ENCODE measurements at regions not wholly inside any gene's neighbourhood (a gene's known extent, or its start where the extent isn't known, plus 50 kb on each side); places are given as distances from the start of the nearest gene placed in this dataset.
"Not testable (repeated sequence)": the region's sequence is repeated elsewhere in the genome, so short reads cannot be mapped to it uniquely, and the experiment has no call there.

- no peak overlapping the region for H3K27ac ChIP-seq (ENCODE audit: low read depth, low read length)
These were observed 1306.6 kb downstream of the XPNPEP1 start for GRCh38 chr10:108616559-108617285.

GRCh38 chr10:108615576-108616320 lies 1307.6 kb downstream of the XPNPEP1 start:
- no peaks in the 10 kb centered on the region for H3K9me3 ChIP-seq (ENCODE audit: control insufficient read depth, insufficient read depth, low read length)
- no peaks in the 10 kb centered on the region for H3K27me3 ChIP-seq (ENCODE audit: control insufficient read depth, insufficient read depth, low read length)
- H3K9ac ChIP-seq (ENCODE audit: low read depth, low read length), result no peak overlapping the region
- H3K4me3 ChIP-seq (ENCODE audit: low read depth, low read length), result no peak overlapping the region
- H3K4me1 ChIP-seq (ENCODE audit: control insufficient read depth, insufficient read depth, low read length), result no peaks in the 10 kb centered on the region
- H3K36me3 ChIP-seq (ENCODE audit: control insufficient read depth, insufficient read depth, low read length), result no peaks in the 10 kb centered on the region
- H3K27ac ChIP-seq (ENCODE audit: low read depth, low read length), result no peak overlapping the region

More at GRCh38 chr10:108616559-108617285, 1306.6 kb downstream of the XPNPEP1 start:
- no peak overlapping the region for H3K4me3 ChIP-seq (ENCODE audit: low read depth, low read length)
- no peaks in the 10 kb centered on the region for H3K4me1 ChIP-seq (ENCODE audit: control insufficient read depth, insufficient read depth, low read length)
- no peak overlapping the region for H3K9ac ChIP-seq (ENCODE audit: low read depth, low read length)
- H3K27me3 ChIP-seq (ENCODE audit: control insufficient read depth, insufficient read depth, low read length), result no peaks in the 10 kb centered on the region
- H3K9me3 ChIP-seq (ENCODE audit: control insufficient read depth, insufficient read depth, low read length), result no peaks in the 10 kb centered on the region
- H3K36me3 ChIP-seq (ENCODE audit: control insufficient read depth, insufficient read depth, low read length), result no peaks in the 10 kb centered on the region

DNA sequence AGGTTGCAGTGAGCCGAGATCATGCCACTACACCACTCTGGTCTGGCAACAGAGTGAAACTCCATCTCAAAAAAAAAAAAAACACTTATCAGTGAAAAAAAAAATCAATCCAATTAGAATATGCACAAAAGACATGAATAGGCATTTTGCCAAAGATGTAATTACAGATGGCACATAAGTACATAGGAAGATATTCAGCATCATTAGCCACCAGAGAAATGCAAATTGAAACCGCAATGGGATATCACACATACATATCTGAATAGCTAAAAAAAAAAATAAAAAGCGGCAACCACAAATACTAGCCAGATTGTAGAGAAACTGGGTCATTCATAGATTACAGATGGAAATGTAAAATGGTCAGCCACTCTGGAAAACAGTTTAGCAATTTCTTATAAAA lies 1310.8 kb downstream of the XPNPEP1 start:
- no peaks in the 10 kb centered on the region for H3K27me3 ChIP-seq (ENCODE audit: control insufficient read depth, insufficient read depth, low read length)
- H3K27ac ChIP-seq (ENCODE audit: low read depth, low read length), result no peak overlapping the region
- H3K4me1 ChIP-seq (ENCODE audit: control insufficient read depth, insufficient read depth, low read length), result no peaks in the 10 kb centered on the region
- H3K36me3 ChIP-seq (ENCODE audit: control insufficient read depth, insufficient read depth, low read length), result no peaks in the 10 kb centered on the region
- H3K4me3 ChIP-seq (ENCODE audit: low read depth, low read length), result no peak overlapping the region
- H3K9me3 ChIP-seq (ENCODE audit: control insufficient read depth, insufficient read depth, low read length), result no peaks in the 10 kb centered on the region
- no peak overlapping the region for H3K9ac ChIP-seq (ENCODE audit: low read depth, low read length)

GRCh38 chr10:108608860-108609259 lies 1314.5 kb downstream of the XPNPEP1 start:
- Histone ChIP-seq H3K9me3 (ENCODE audit: control insufficient read depth, insufficient read depth, low read length) (no peaks in the 10 kb centered on the region), H3K27me3 (ENCODE audit: control insufficient read depth, insufficient read depth, low read length) (no peaks in the 10 kb centered on the region), H3K4me1 (ENCODE audit: control insufficient read depth, insufficient read depth, low read length) (no peaks in the 10 kb centered on the region), H3K4me3 (ENCODE audit: low read depth, low read length) (no peak overlapping the region), H3K27ac (ENCODE audit: low read depth, low read length) (no peak overlapping the region), H3K36me3 (ENCODE audit: control insufficient read depth, insufficient read depth, low read length) (no peaks in the 10 kb centered on the region), H3K9ac (ENCODE audit: low read depth, low read length) (no peak overlapping the region)

GRCh38 chr10:108601851-108602250 lies 1321.5 kb downstream of the XPNPEP1 start:
- Histone ChIP-seq H3K36me3 (ENCODE audit: control insufficient read depth, insufficient read depth, low read length) (no peaks in the 10 kb centered on the region), H3K4me3 (ENCODE audit: low read depth, low read length) (no peak overlapping the region), H3K9ac (ENCODE audit: low read depth, low read length) (no peak overlapping the region), H3K27ac (ENCODE audit: low read depth, low read length) (no peak overlapping the region), H3K27me3 (ENCODE audit: control insufficient read depth, insufficient read depth, low read length) (peaks cover 54% of the 10 kb centered on the region), H3K4me1 (ENCODE audit: control insufficient read depth, insufficient read depth, low read length) (peaks cover 21% of the 10 kb centered on the region), H3K9me3 (ENCODE audit: control insufficient read depth, insufficient read depth, low read length) (no peaks in the 10 kb centered on the region)

- H3K4me3 ChIP-seq (ENCODE audit: low read depth, low read length); H3K27ac ChIP-seq (ENCODE audit: low read depth, low read length); H3K9ac ChIP-seq (ENCODE audit: low read depth, low read length); H3K9me3 ChIP-seq (ENCODE audit: control insufficient read depth, insufficient read depth, low read length); H3K36me3 ChIP-seq (ENCODE audit: control insufficient read depth, insufficient read depth, low read length): not testable (repeated sequence)
- Histone ChIP-seq H3K4me1 (ENCODE audit: control insufficient read depth, insufficient read depth, low read length) (peaks cover 21% of the 10 kb centered on the region), H3K27me3 (ENCODE audit: control insufficient read depth, insufficient read depth, low read length) (peaks cover 67% of the 10 kb centered on the region)
These were observed 1322.8 kb downstream of the XPNPEP1 start for GRCh38 chr10:108600511-108600910.

GRCh38 chr10:108599317-108599716 lies 1324.0 kb downstream of the XPNPEP1 start:
- not testable (repeated sequence) for H3K9me3 ChIP-seq (ENCODE audit: control insufficient read depth, insufficient read depth, low read length); H3K36me3 ChIP-seq (ENCODE audit: control insufficient read depth, insufficient read depth, low read length); H3K9ac ChIP-seq (ENCODE audit: low read depth, low read length); H3K27ac ChIP-seq (ENCODE audit: low read depth, low read length); H3K4me3 ChIP-seq (ENCODE audit: low read depth, low read length)
- H3K27me3 ChIP-seq (ENCODE audit: control insufficient read depth, insufficient read depth, low read length), result peaks cover 79% of the 10 kb centered on the region
- peaks cover 21% of the 10 kb centered on the region for H3K4me1 ChIP-seq (ENCODE audit: control insufficient read depth, insufficient read depth, low read length)

- H3K27ac ChIP-seq (ENCODE audit: low read depth, low read length), result peak overlapping the region; percentile 50
- no peaks in the 10 kb centered on the region for H3K9me3 ChIP-seq (ENCODE audit: control insufficient read depth, insufficient read depth, low read length)
- H3K27me3 ChIP-seq (ENCODE audit: control insufficient read depth, insufficient read depth, low read length), result peaks cover 82% of the 10 kb centered on the region
- H3K36me3 ChIP-seq (ENCODE audit: control insufficient read depth, insufficient read depth, low read length), result no peaks in the 10 kb centered on the region
- peak overlapping the region; percentile 18; the same call in 1 of the 2 replicates for H3K4me3 ChIP-seq (ENCODE audit: low read depth, low read length)
- peaks cover 21% of the 10 kb centered on the region for H3K4me1 ChIP-seq (ENCODE audit: control insufficient read depth, insufficient read depth, low read length)
- no peak overlapping the region for H3K9ac ChIP-seq (ENCODE audit: low read depth, low read length)
These were observed 1324.5 kb downstream of the XPNPEP1 start for GRCh38 chr10:108598831-108599230.

DNA sequence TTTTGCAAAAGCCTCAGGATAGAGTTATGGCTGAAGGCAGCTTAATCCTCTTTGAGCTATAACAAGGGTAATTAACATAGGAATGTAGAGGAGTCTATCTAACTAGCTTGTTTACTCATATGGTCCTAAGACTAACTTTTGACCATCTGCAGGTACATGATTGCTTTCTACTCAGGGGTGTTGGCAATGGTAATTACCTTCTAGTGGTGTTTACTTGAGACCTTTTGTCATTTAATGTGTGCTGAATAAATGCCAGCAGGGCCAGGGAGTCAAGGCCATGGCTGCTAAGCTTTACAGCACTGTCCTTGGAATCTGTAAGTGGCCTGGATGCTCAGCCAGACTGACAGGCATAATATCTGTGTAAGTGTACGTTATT lies 1325.0 kb downstream of the XPNPEP1 start:
- Histone ChIP-seq H3K27ac (ENCODE audit: low read depth, low read length) (peak overlapping the region; percentile 50), H3K9me3 (ENCODE audit: control insufficient read depth, insufficient read depth, low read length) (no peaks in the 10 kb centered on the region), H3K36me3 (ENCODE audit: control insufficient read depth, insufficient read depth, low read length) (no peaks in the 10 kb centered on the region), H3K4me3 (ENCODE audit: low read depth, low read length) (peak overlapping the region; percentile 18; the same call in 1 of the 2 replicates), H3K27me3 (ENCODE audit: control insufficient read depth, insufficient read depth, low read length) (peaks cover 82% of the 10 kb centered on the region), H3K4me1 (ENCODE audit: control insufficient read depth, insufficient read depth, low read length) (peaks cover 21% of the 10 kb centered on the region), H3K9ac (ENCODE audit: low read depth, low read length) (no peak overlapping the region)

DNA sequence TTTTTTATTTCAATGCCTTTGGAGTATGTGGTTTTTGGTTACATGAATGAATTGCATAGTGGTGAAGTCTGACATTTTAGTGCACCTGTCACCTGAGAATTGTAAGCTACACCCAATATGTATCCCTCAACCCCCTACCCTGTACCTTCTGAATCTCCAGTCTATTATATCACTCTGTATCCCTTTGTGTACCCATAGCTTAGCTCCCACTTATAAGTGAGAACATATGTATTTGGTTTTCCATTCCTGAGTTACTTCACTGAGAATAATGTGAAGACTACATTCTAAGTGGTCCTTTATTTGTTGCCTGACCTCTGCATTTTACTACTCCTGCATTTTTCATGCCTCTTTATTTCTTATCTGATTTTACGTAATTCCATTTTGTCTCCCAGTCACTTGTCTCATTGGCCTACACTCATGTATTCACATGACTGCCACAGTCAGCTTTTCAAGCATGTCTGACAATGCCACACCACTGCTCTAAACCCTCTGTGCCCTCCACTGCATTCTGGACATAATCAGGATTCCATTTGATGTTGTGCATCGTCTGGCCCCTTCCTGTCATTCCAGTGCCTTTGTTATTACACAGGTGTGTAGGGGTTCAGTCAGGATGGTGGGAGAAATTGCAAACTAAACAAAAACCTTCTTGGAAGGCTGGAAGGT lies 1325.5 kb downstream of the XPNPEP1 start:
- Histone ChIP-seq H3K27ac (ENCODE audit: low read depth, low read length) (peak overlapping the region; percentile 31), H3K4me3 (ENCODE audit: low read depth, low read length) (no peak overlapping the region), H3K4me1 (ENCODE audit: control insufficient read depth, insufficient read depth, low read length) (peaks cover 21% of the 10 kb centered on the region), H3K9ac (ENCODE audit: low read depth, low read length) (no peak overlapping the region), H3K9me3 (ENCODE audit: control insufficient read depth, insufficient read depth, low read length) (no peaks in the 10 kb centered on the region), H3K27me3 (ENCODE audit: control insufficient read depth, insufficient read depth, low read length) (peaks cover 82% of the 10 kb centered on the region), H3K36me3 (ENCODE audit: control insufficient read depth, insufficient read depth, low read length) (no peaks in the 10 kb centered on the region)

- Histone ChIP-seq H3K9ac (ENCODE audit: low read depth, low read length) (no peak overlapping the region), H3K27me3 (ENCODE audit: control insufficient read depth, insufficient read depth, low read length) (peaks cover 79% of the 10 kb centered on the region), H3K27ac (ENCODE audit: low read depth, low read length) (no peak overlapping the region)
These were observed 1326.3 kb downstream of the XPNPEP1 start for GRCh38 chr10:108597031-108597430.

More at GRCh38 chr10:108597031-108597430, 1326.3 kb downstream of the XPNPEP1 start:
- peaks cover 21% of the 10 kb centered on the region for H3K4me1 ChIP-seq (ENCODE audit: control insufficient read depth, insufficient read depth, low read length)
- H3K9me3 ChIP-seq (ENCODE audit: control insufficient read depth, insufficient read depth, low read length), result no peaks in the 10 kb centered on the region
- no peaks in the 10 kb centered on the region for H3K36me3 ChIP-seq (ENCODE audit: control insufficient read depth, insufficient read depth, low read length)
- no peak overlapping the region for H3K4me3 ChIP-seq (ENCODE audit: low read depth, low read length)

All from HUES48 (cell line).